Esophagus squamous epithelium (tissue), 4 donors: ENCODE measurements at regions not wholly inside any gene's neighbourhood (a gene's known extent, or its start where the extent isn't known, plus 50 kb on each side); places are given as distances from the start of the nearest gene placed in this dataset.
"Not testable (repeated sequence)": the region's sequence is repeated elsewhere in the genome, so short reads cannot be mapped to it uniquely, and the experiment has no call there.

Experiments used
- CTCF ChIP-seq, 6 experiments: fragments of 450-650 bp in 4 of 6; fragments of 200-600 bp in 2 of 6; sonication (generic) in 2 of 6; IDR thresholded peaks; one replicate each; pipeline ENCODE4 v1.5.1; 2016 to 2019; ENCODE audit warnings: antibody characterized with exemption in 6 of 6, mild to moderate bottlenecking in 4 of 6, moderate library complexity in 4 of 6
- POLR2A ChIP-seq, 4 donors: fragments of 450-650 bp; IDR thresholded peaks; one replicate each; pipeline ENCODE4 v1.6.1; 2017; ENCODE audit warnings: antibody characterized with exemption in 4 of 4, mild to moderate bottlenecking in 4 of 4, moderate library complexity in 3 of 4

GRCh38 chr1:120525386-120525785, 110.6 kb downstream of the NBPF8 start:
- not testable (repeated sequence) for TF ChIP-seq CTCF, POLR2A (IDR thresholded peaks at IDR 0.05)
